ENCODE measurements at regions not wholly inside any gene's neighbourhood (a gene's known extent, or its start where the extent isn't known, plus 50 kb on each side); places are given as distances from the start of the nearest gene placed in this dataset.

- DNase-seq (ENCODE audit: low read depth) = peak; percentile 83
Measured at GRCh38 chr3:194769020-194769643, 83.4 kb downstream of the FAM43A start.

- DNase-seq (ENCODE audit: low read depth) = no peak
Measured at GRCh38 chr3:194772241-194773000, 86.7 kb downstream of the FAM43A start.

GRCh38 chr3:194773216-194773615 lies 87.5 kb downstream of the FAM43A start:
- peak; percentile 25 for DNase-seq (ENCODE audit: low read depth)

GRCh38 chr3:194773771-194774455 lies 88.2 kb downstream of the FAM43A start:
- DNase-seq (ENCODE audit: low read depth) = no peak

- DNase-seq (ENCODE audit: low read depth) = no peak
Measured at GRCh38 chr3:194775266-194775665, 89.6 kb downstream of the FAM43A start.

GRCh38 chr3:194775731-194776130 lies 90.0 kb downstream of the FAM43A start:
- no peak for DNase-seq (ENCODE audit: low read depth)

GRCh38 chr3:194777729-194778128 lies 92.0 kb downstream of the FAM43A start:
- DNase-seq (ENCODE audit: low read depth) = no peak

GRCh38 chr3:194779729-194780224 lies 94.1 kb downstream of the FAM43A start:
- DNase-seq (ENCODE audit: low read depth) = no peak

- no peak for DNase-seq (ENCODE audit: low read depth)
Measured at GRCh38 chr3:194780706-194781105, 95.0 kb downstream of the FAM43A start.

GRCh38 chr3:194781617-194782016 lies 95.9 kb downstream of the FAM43A start:
- no peak for DNase-seq (ENCODE audit: low read depth)

- DNase-seq (ENCODE audit: low read depth) = peak; percentile 58
Measured at GRCh38 chr3:194782698-194783404, 97.2 kb downstream of the FAM43A start.

- no peak for DNase-seq (ENCODE audit: low read depth)
Measured at GRCh38 chr3:194784361-194784760, 98.7 kb downstream of the FAM43A start.

GRCh38 chr3:194785315-194785714 lies 99.6 kb downstream of the FAM43A start:
- no peak for DNase-seq (ENCODE audit: low read depth)

- DNase-seq (ENCODE audit: low read depth) = no peak
Measured at GRCh38 chr3:194787072-194787471, 101.4 kb downstream of the FAM43A start.

GRCh38 chr3:194787650-194788049 lies 102.0 kb downstream of the FAM43A start:
- no peak for DNase-seq (ENCODE audit: low read depth)

GRCh38 chr3:194792368-194792767 lies 106.7 kb downstream of the FAM43A start:
- DNase-seq (ENCODE audit: low read depth) = no peak

GRCh38 chr3:194797555-194798250 lies 112.0 kb downstream of the FAM43A start:
- no peak for DNase-seq (ENCODE audit: low read depth)

- DNase-seq (ENCODE audit: low read depth) = no peak
Measured at GRCh38 chr3:194798486-194798885, 112.8 kb downstream of the FAM43A start.

GRCh38 chr3:194800002-194800401 lies 114.3 kb downstream of the FAM43A start:
- DNase-seq (ENCODE audit: low read depth) = no peak

GRCh38 chr3:194801461-194802432 lies 116.1 kb downstream of the FAM43A start:
- DNase-seq (ENCODE audit: low read depth) = no peak
